H1 (cell line): ENCODE measurements at regions not wholly inside any gene's neighbourhood (a gene's known extent, or its start where the extent isn't known, plus 50 kb on each side); places are given as distances from the start of the nearest gene placed in this dataset.

Source experiments
- CTCF ChIA-PET: fragments of 300-600 bp; sonication (Branson Sonifier 250); formaldehyde crosslinking; loops from one replicate; lab custom pipeline; 2021; ENCODE audit not compliant: partially characterized antibody; lab: Charles Lee
- POLR2A ChIA-PET: fragments of 300-600 bp; sonication (Branson Sonifier 250); formaldehyde crosslinking; loops from one replicate; lab custom pipeline; 2021; ENCODE audit warnings: inconsistent platforms; ENCODE audit not compliant: partially characterized antibody; lab: Charles Lee
- DNase-seq, 2 experiments: peaks; one replicate each; pipeline versions ENCODE4 v3.0.0 to v3.0.0-alpha.2; 2010 to 2022; ENCODE audit warnings: low spot score in 2 of 2, low read depth in 1 of 2, mixed read lengths in 1 of 2
- FAIRE-seq: peaks from 2 replicates; lab custom pipeline; 2011; peaks lifted over from hg19 to GRCh38; lab: Jason Lieb, UNC
- H2AFZ ChIP-seq: 2 replicates; pipeline ENCODE4 v1.8.1; 2012; ENCODE audit warnings: low read length, inconsistent platforms
- H2AK5ac ChIP-seq: 2 replicates; pipeline ENCODE4 v1.6.1; 2013; ENCODE audit warnings: low read depth, low read length
- H2BK120ac ChIP-seq: replicated peaks from 2 replicates; pipeline ENCODE3; 2013; ENCODE audit warnings: low read depth, low read length, inconsistent platforms
- H2BK12ac ChIP-seq: 2 replicates; pipeline ENCODE4 v1.6.1; 2013; ENCODE audit warnings: low read depth, low read length
- H2BK15ac ChIP-seq: 2 replicates; pipeline ENCODE4 v1.6.1; 2013; ENCODE audit warnings: low read length
- H2BK20ac ChIP-seq: 2 replicates; pipeline ENCODE4 v1.6.1; 2013; ENCODE audit warnings: low read length
- H2BK5ac ChIP-seq: 2 replicates; pipeline ENCODE4 v1.6.1; 2013; ENCODE audit warnings: low read depth, low read length
- H3K14ac ChIP-seq: 2 replicates; pipeline ENCODE4 v1.6.1; 2013; ENCODE audit warnings: inconsistent platforms; ENCODE audit not compliant: insufficient read length
- H3K18ac ChIP-seq: 2 replicates; pipeline ENCODE4 v1.6.1; 2013; ENCODE audit warnings: low read length; ENCODE audit errors: extremely low read depth
- H3K23ac ChIP-seq: 2 replicates; pipeline ENCODE4 v1.6.1; 2013; ENCODE audit warnings: inconsistent platforms; ENCODE audit not compliant: insufficient read length
- H3K23me2 ChIP-seq: 2 replicates; pipeline ENCODE4 v1.6.1; 2013; ENCODE audit warnings: low read depth, low read length
- H3K27ac ChIP-seq: 2 replicates; pipeline ENCODE4 v1.6.1; 2011; ENCODE audit warnings: low read depth, low read length, inconsistent platforms
- H3K27me3 ChIP-seq, 4 experiments: replicated peaks in 1 of 4; 1 replicate in 1 of 4; 2 replicates in 3 of 4; pipeline versions ENCODE4 v1.6.1 to v1.8.1; 2011 to 2013; ENCODE audit warnings: low read length in 3 of 4, mild to moderate bottlenecking in 3 of 4, inconsistent platforms in 2 of 4, mixed read lengths in 2 of 4, moderate library complexity in 1 of 4; ENCODE audit not compliant: control insufficient read depth in 3 of 4, insufficient read depth in 3 of 4; ENCODE audit errors: extremely low read depth in 1 of 4
- H3K36me3 ChIP-seq, 4 experiments: 2 replicates each; pipeline versions ENCODE4 v1.6.1 to v1.8.1; 2011 to 2013; ENCODE audit warnings: mild to moderate bottlenecking in 4 of 4, low read length in 3 of 4, moderate library complexity in 2 of 4, control low read depth in 1 of 4, inconsistent platforms in 1 of 4; ENCODE audit not compliant: insufficient read depth in 4 of 4, control insufficient read depth in 2 of 4
- H3K4ac ChIP-seq: replicated peaks from 2 replicates; pipeline ENCODE3; 2013; ENCODE audit warnings: low read length, low read depth, mixed read lengths, inconsistent platforms; ENCODE audit not compliant: insufficient read length
- H3K4me1 ChIP-seq, 4 experiments: replicated peaks in 1 of 4; 1 replicate in 1 of 4; 2 replicates in 3 of 4; pipeline versions ENCODE4 v1.6.1 to v1.8.1; 2011 to 2013; ENCODE audit warnings: low read length in 3 of 4, inconsistent platforms in 2 of 4, mixed read lengths in 1 of 4; ENCODE audit not compliant: insufficient read depth in 4 of 4, control insufficient read depth in 3 of 4
- H3K4me2 ChIP-seq, 2 experiments: 2 replicates each; pipeline versions ENCODE4 v1.6.1 to v1.8.1; 2011 to 2013; ENCODE audit warnings: low read depth in 2 of 2, low read length in 2 of 2, control low read depth in 1 of 2, inconsistent platforms in 1 of 2, mild to moderate bottlenecking in 1 of 2; ENCODE audit not compliant: insufficient read depth in 1 of 2
- H3K4me3 ChIP-seq, 4 experiments: fragments of 200-600, 300-600 bp in 1 of 4; sonication (generic), shearing (Covaris generic), sonication (Bioruptor Twin) in 1 of 4; 2 replicates each; pipeline versions ENCODE4 v1.5.1 to v1.8.1; 2011 to 2016; ENCODE audit warnings: low read length in 4 of 4, low read depth in 3 of 4, control low read depth in 2 of 4, inconsistent platforms in 2 of 4, mild to moderate bottlenecking in 2 of 4, mixed read lengths in 1 of 4, moderate library complexity in 1 of 4; ENCODE audit not compliant: insufficient read depth in 2 of 4; ENCODE audit errors: extremely low read depth in 1 of 4
- H3K56ac ChIP-seq: replicated peaks from 2 replicates; pipeline ENCODE3; 2013; ENCODE audit warnings: low read depth, mild to moderate bottlenecking, mixed read lengths, low read length, inconsistent platforms; ENCODE audit not compliant: insufficient read length
- H3K79me1 ChIP-seq: 2 replicates; pipeline ENCODE4 v1.6.1; 2013; ENCODE audit warnings: low read depth, low read length, control low read depth
- H3K79me2 ChIP-seq, 2 experiments: 2 replicates each; pipeline versions ENCODE4 v1.6.1 to v1.8.1; 2012 to 2013; ENCODE audit warnings: low read length in 2 of 2, mild to moderate bottlenecking in 2 of 2, inconsistent platforms in 1 of 2; ENCODE audit not compliant: insufficient read depth in 2 of 2, control insufficient read depth in 1 of 2
- H3K9ac ChIP-seq, 4 experiments: replicated peaks in 1 of 4; 1 replicate in 1 of 4; 2 replicates in 3 of 4; pipeline versions ENCODE4 v1.6.1 to v1.8.1; 2011 to 2013; ENCODE audit warnings: low read depth in 3 of 4, low read length in 3 of 4, control low read depth in 2 of 4, mild to moderate bottlenecking in 2 of 4, moderate library complexity in 2 of 4, inconsistent platforms in 1 of 4; ENCODE audit errors: extremely low read depth in 1 of 4
- H3K9me3 ChIP-seq, 2 experiments: 2 replicates each; pipeline versions ENCODE4 v1.6.1 to v1.8.1; 2012 to 2013; ENCODE audit warnings: mild to moderate bottlenecking in 2 of 2, moderate library complexity in 2 of 2, control low read depth in 1 of 2, inconsistent platforms in 1 of 2, low read depth in 1 of 2, low read length in 1 of 2, mixed read lengths in 1 of 2; ENCODE audit not compliant: insufficient read depth in 2 of 2
- H4K20me1 ChIP-seq, 2 experiments: replicated peaks in 1 of 2; 2 replicates each; pipeline versions ENCODE3 to v1.8.1; 2011 to 2013; ENCODE audit warnings: inconsistent platforms in 2 of 2, low read length in 2 of 2, mild to moderate bottlenecking in 1 of 2; ENCODE audit not compliant: insufficient read depth in 2 of 2, control insufficient read depth in 1 of 2
- H4K5ac ChIP-seq: 2 replicates; pipeline ENCODE4 v1.6.1; 2013; ENCODE audit warnings: low read length, low read depth, mixed read lengths, inconsistent platforms; ENCODE audit not compliant: insufficient read length
- H4K8ac ChIP-seq: 2 replicates; pipeline ENCODE4 v1.8.0; 2013; ENCODE audit warnings: mild to moderate bottlenecking, moderate library complexity, low read length, inconsistent platforms; ENCODE audit not compliant: insufficient read depth; ENCODE audit errors: extremely low read depth
- H4K91ac ChIP-seq: replicated peaks from 2 replicates; pipeline ENCODE3; 2013; ENCODE audit warnings: low read length, mixed read lengths, inconsistent platforms; ENCODE audit not compliant: insufficient read length
- BACH1 ChIP-seq: IDR thresholded peaks from 2 replicates; pipeline ENCODE4 v1.6.1; 2012; ENCODE audit warnings: low read length, improper control_type of control experiment
- CBX5 ChIP-seq: fragments of 300-800, 300-1000 bp; sonication (generic); IDR thresholded peaks from 2 replicates; pipeline ENCODE4 v1.7.1; 2016; ENCODE audit warnings: antibody characterized with exemption, low read length, low read depth
- CEBPB ChIP-seq: IDR thresholded peaks from 2 replicates; pipeline ENCODE4 v1.6.1; 2012; ENCODE audit warnings: low read depth, low read length
- RAD21 ChIP-seq, 2 experiments: IDR thresholded peaks in 1 of 2; conservative IDR thresholded peaks in 1 of 2; 2 replicates each; pipeline ENCODE4 v1.6.1; 2011; ENCODE audit warnings: low read depth in 2 of 2, low read length in 2 of 2, improper control_type of control experiment in 1 of 2, inconsistent platforms in 1 of 2, mild to moderate bottlenecking in 1 of 2, moderate library complexity in 1 of 2
- RBBP5 ChIP-seq: IDR thresholded peaks from 2 replicates; pipeline ENCODE4 v1.7.1; 2012; ENCODE audit warnings: low read depth, mild to moderate bottlenecking, inconsistent platforms, low read length, moderate library complexity, borderline replicate concordance
- RNF2 ChIP-seq: fragments of 200-900, 300-1000 bp; sonication (generic); IDR thresholded peaks from 2 replicates; pipeline ENCODE4 v1.7.1; 2016; ENCODE audit warnings: borderline replicate concordance, low read depth, mild to moderate bottlenecking, antibody characterized with exemption, low read length; ENCODE audit not compliant: poor library complexity, severe bottlenecking; ENCODE audit errors: missing control alignments
- ZNF274 ChIP-seq: IDR thresholded peaks from 2 replicates; pipeline ENCODE4 v1.7.0; 2012; ENCODE audit warnings: low read length, borderline replicate concordance; ENCODE audit errors: extremely low read depth
- WGBS, 2 experiments: shearing (Covaris generic) in 1 of 2; methylation state at CpG; one replicate each; pipeline versions ENCODE4 v1.1.6 to v1.1.7; 2013 to 2015; ENCODE audit warnings: low lambda C conversion rate in 2 of 2, mixed read lengths in 2 of 2, inconsistent platforms in 1 of 2, low coverage in 1 of 2, missing lambda C conversion rate in 1 of 2; ENCODE audit not compliant: insufficient replicate concordance in 2 of 2, insufficient coverage in 1 of 2, insufficient read length in 1 of 2; ENCODE audit errors: extremely low coverage in 1 of 2, missing lambda C conversion rate in 1 of 2; 5-methylcytosine and 5-hydroxymethylcytosine counted together

DNA sequence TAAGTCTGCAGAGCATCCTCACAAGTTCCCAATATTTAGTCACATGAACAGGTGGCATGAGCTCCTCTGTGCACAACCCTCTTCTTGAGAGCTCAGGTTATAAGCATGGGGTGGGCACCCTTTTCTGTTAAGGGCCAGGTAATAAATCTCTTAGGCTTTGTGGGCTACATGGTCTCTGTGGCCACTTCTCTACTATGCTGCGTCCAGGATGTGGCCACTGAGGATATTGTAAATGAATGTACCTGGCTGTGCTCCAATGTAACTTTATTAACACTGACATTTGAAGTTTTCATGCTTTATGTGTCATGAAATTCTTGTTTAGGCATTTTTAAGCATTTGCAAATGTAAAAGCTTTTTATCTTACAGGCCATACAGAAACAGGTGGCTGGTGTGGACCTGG is 116.8 kb upstream of the ST6GAL2 start:
- POLR2A ChIA-PET = no interaction called here
- Histone ChIP-seq H3K27ac (no peak overlapping the region), H3K18ac (no peak overlapping the region), H3K4ac (no peak overlapping the region), H3K56ac (no peak overlapping the region), H2AK5ac (no peak overlapping the region), H3K79me2 (no peaks in the 10 kb centered on the region), H2AFZ (no peak overlapping the region), H4K91ac (no peak overlapping the region), H4K5ac (no peak overlapping the region), H3K4me3 (no peak overlapping the region), H3K23ac (no peak overlapping the region), H3K4me1 (no peaks in the 10 kb centered on the region), H3K9me3 (no peaks in the 10 kb centered on the region), H2BK15ac (no peak overlapping the region), H3K23me2 (no peaks in the 10 kb centered on the region), H2BK120ac (no peak overlapping the region), H3K14ac (no peak overlapping the region), H2BK20ac (no peak overlapping the region), H2BK12ac (no peak overlapping the region), H2BK5ac (no peak overlapping the region), H3K36me3 (no peaks in the 10 kb centered on the region), H3K4me2 (no peak overlapping the region), H3K9ac (no peak overlapping the region), H4K20me1 (no peaks in the 10 kb centered on the region), H3K79me1 (no peaks in the 10 kb centered on the region), H3K27me3 (no peaks in the 10 kb centered on the region), H4K8ac (no peak overlapping the region)
- TF ChIP-seq CBX5 (no peak), RBBP5 (no peak), BACH1 (no peak), RNF2 (no peak), CEBPB (no peak), ZNF274 (no peak), RAD21 (IDR thresholded peaks at IDR 0.05 in 1 of 2, conservative IDR thresholded peaks at IDR 0.05 in 1 of 2; ENCODE audit: low read depth in 2 of 2, low read length in 2 of 2) (no peak)
- FAIRE-seq = no peak
- no peak for DNase-seq
- CTCF ChIA-PET = interaction anchor here (0.8 to 1.4 kb wide), 2 partner anchors 10 to 53 kb away, joined by 3 read pairs; no protein-coding TSS in a partner anchor
- WGBS, 2 experiments = 100% methylated on average over 1 of the region's 1 CpG; no CpG with 5 or more reads in 1 of the 2 experiments
